PC-9 (cell line): ENCODE measurements at regions not wholly inside any gene's neighbourhood (a gene's known extent, or its start where the extent isn't known, plus 50 kb on each side); places are given as distances from the start of the nearest gene placed in this dataset.

Experiments
- CTCF ChIP-seq: fragments of 200-600 bp; sonication (generic); conservative IDR thresholded peaks from 2 replicates; pipeline ENCODE4 v1.6.1; 2017; ENCODE audit warnings: mixed run types, antibody characterized with exemption, mild to moderate bottlenecking, moderate library complexity
- EZH2 ChIP-seq: fragments of 200-600 bp; sonication (generic); IDR thresholded peaks from 2 replicates; pipeline ENCODE4 v1.8.0; 2017; ENCODE audit warnings: antibody characterized with exemption, low read depth

GRCh38 chr9:107554636-107555035 lies 65.1 kb upstream of the KLF4 start:
- TF ChIP-seq CTCF (no peak), EZH2 (no peak)
